Neural cell (in vitro differentiated cells): ENCODE measurements at regions not wholly inside any gene's neighbourhood (a gene's known extent, or its start where the extent isn't known, plus 50 kb on each side); places are given as distances from the start of the nearest gene placed in this dataset.

Source experiments
- H2AFZ ChIP-seq: fragments of 200-600, 300-800 bp; sonication (generic), shearing (Covaris generic); 2 replicates; pipeline ENCODE4 v1.6.0; 2014; ENCODE audit warnings: low read depth, mild to moderate bottlenecking, antibody characterized with exemption, low read length, moderate library complexity
- H3F3A ChIP-seq: fragments of 200-600 bp; shearing (Covaris generic); 2 replicates; pipeline ENCODE4 v1.6.1; 2016; ENCODE audit warnings: mild to moderate bottlenecking, moderate library complexity, mixed read lengths, antibody characterized with exemption, low read length; ENCODE audit not compliant: insufficient read depth, poor library complexity, severe bottlenecking
- H3K27ac ChIP-seq: fragments of 200-600, 300-800 bp; sonication (generic), shearing (Covaris generic); 2 replicates; pipeline ENCODE4 v1.5.1; 2014; ENCODE audit warnings: mild to moderate bottlenecking, low read length, moderate library complexity
- H3K27me3 ChIP-seq: fragments of 300-800, 200-600 bp; sonication (generic), shearing (Covaris generic); 2 replicates; pipeline ENCODE4 v1.6.0; 2014; ENCODE audit warnings: mild to moderate bottlenecking, low read depth, low read length, moderate library complexity; ENCODE audit not compliant: insufficient read depth
- H3K36me3 ChIP-seq: fragments of 300-800, 200-600 bp; sonication (generic), shearing (Covaris generic); 2 replicates; pipeline ENCODE4 v1.5.1; 2014; ENCODE audit warnings: mild to moderate bottlenecking, antibody characterized with exemption, low read length, moderate library complexity; ENCODE audit not compliant: insufficient read depth
- H3K4me2 ChIP-seq: fragments of 300-800, 200-600 bp; sonication (generic), shearing (Covaris generic); 2 replicates; pipeline ENCODE4 v1.6.0; 2014; ENCODE audit warnings: mild to moderate bottlenecking, low read length
- H3K4me3 ChIP-seq: fragments of 300-800, 200-600 bp; sonication (generic), shearing (Covaris generic); 2 replicates; pipeline ENCODE4 v1.5.1; 2014; ENCODE audit warnings: mild to moderate bottlenecking, low read length, moderate library complexity
- H3K79me2 ChIP-seq: fragments of 200-600 bp; shearing (Covaris generic); replicated peaks from 2 replicates; pipeline ENCODE4 v1.6.0; 2014; ENCODE audit warnings: mild to moderate bottlenecking, low read length, moderate library complexity; ENCODE audit not compliant: insufficient read depth
- H3K9ac ChIP-seq: fragments of 300-800, 200-600 bp; sonication (generic), shearing (Covaris generic); 2 replicates; pipeline ENCODE4 v1.6.1; 2016; ENCODE audit warnings: mild to moderate bottlenecking, low read length, mixed read lengths
- H3K9me2 ChIP-seq: fragments of 200-600 bp; shearing (Covaris generic); 2 replicates; pipeline ENCODE4 v1.6.1; 2016; ENCODE audit warnings: mild to moderate bottlenecking, low read length, mixed read lengths; ENCODE audit not compliant: insufficient read depth
- H3K9me3 ChIP-seq: fragments of 200-600, 300-800 bp; sonication (generic), shearing (Covaris generic); 2 replicates; pipeline ENCODE4 v1.6.1; 2016; ENCODE audit warnings: mild to moderate bottlenecking, mixed run types, low read length, moderate library complexity, mixed read lengths
- H4K20me1 ChIP-seq: fragments of 200-600 bp; shearing (Covaris generic); 2 replicates; pipeline ENCODE4 v1.6.1; 2016; ENCODE audit warnings: mild to moderate bottlenecking, mixed run types; ENCODE audit not compliant: insufficient read depth
- EP300 ChIP-seq: fragments of 450-650 bp; conservative IDR thresholded peaks from 2 replicates; pipeline ENCODE4 v1.6.1; 2014; ENCODE audit warnings: antibody characterized with exemption, mild to moderate bottlenecking, moderate library complexity; ENCODE audit not compliant: poor library complexity, severe bottlenecking
- EZH2 ChIP-seq: fragments of 200-600, 300-800 bp; shearing (Covaris generic), sonication (generic); IDR thresholded peaks from 2 replicates; pipeline ENCODE4 v1.6.1; 2014; ENCODE audit warnings: antibody characterized with exemption, low read length, borderline replicate concordance, mild to moderate bottlenecking; ENCODE audit not compliant: insufficient read depth, poor library complexity, severe bottlenecking
- MXI1 ChIP-seq: fragments of 450-650 bp; conservative IDR thresholded peaks from 2 replicates; pipeline ENCODE4 v1.6.1; 2014; ENCODE audit warnings: antibody characterized with exemption, mild to moderate bottlenecking; ENCODE audit not compliant: poor library complexity, severe bottlenecking
- POLR2AphosphoS5 ChIP-seq: IDR thresholded peaks from 2 replicates; pipeline ENCODE4 v1.6.1; 2012
- RAD21 ChIP-seq: fragments of 450-650 bp; conservative IDR thresholded peaks from 2 replicates; pipeline ENCODE4 v1.6.1; 2014; ENCODE audit warnings: antibody characterized with exemption, mild to moderate bottlenecking, moderate library complexity
- SMC3 ChIP-seq: fragments of 450-650 bp; conservative IDR thresholded peaks from 2 replicates; pipeline ENCODE4 v1.6.1; 2014; ENCODE audit warnings: antibody characterized with exemption, mild to moderate bottlenecking, moderate library complexity; ENCODE audit not compliant: poor library complexity
- TAF1 ChIP-seq: IDR thresholded peaks from 2 replicates; pipeline ENCODE4 v1.6.1; 2012; ENCODE audit warnings: low read depth
- TF ChIP-seq, protein P1 (sequence below): fragments of 450-650 bp; IDR thresholded peaks from 2 replicates; pipeline ENCODE4 v1.5.1; 2014; ENCODE audit warnings: antibody characterized with exemption, mild to moderate bottlenecking, moderate library complexity; ENCODE audit not compliant: poor library complexity, severe bottlenecking
- TF ChIP-seq, protein P2 (sequence below): IDR thresholded peaks from 2 replicates; pipeline ENCODE4 v1.6.1; 2012; ENCODE audit warnings: borderline replicate concordance

GRCh38 chr20:39452583-39453340 lies 490.6 kb downstream of the DHX35 start:
- Histone ChIP-seq H3K27ac (no peak overlapping the region), H3K9me2 (no peaks in the 10 kb centered on the region), H3K9ac (no peak overlapping the region), H3K36me3 (no peaks in the 10 kb centered on the region), H3K4me3 (no peak overlapping the region), H2AFZ (no peak overlapping the region), H3K9me3 (no peaks in the 10 kb centered on the region), H4K20me1 (no peaks in the 10 kb centered on the region), H3K27me3 (no peaks in the 10 kb centered on the region), H3K79me2 (no peaks in the 10 kb centered on the region), H3K4me2 (no peak overlapping the region), H3F3A (no peaks in the 10 kb centered on the region)
- no peak for TF ChIP-seq EP300

DNA sequence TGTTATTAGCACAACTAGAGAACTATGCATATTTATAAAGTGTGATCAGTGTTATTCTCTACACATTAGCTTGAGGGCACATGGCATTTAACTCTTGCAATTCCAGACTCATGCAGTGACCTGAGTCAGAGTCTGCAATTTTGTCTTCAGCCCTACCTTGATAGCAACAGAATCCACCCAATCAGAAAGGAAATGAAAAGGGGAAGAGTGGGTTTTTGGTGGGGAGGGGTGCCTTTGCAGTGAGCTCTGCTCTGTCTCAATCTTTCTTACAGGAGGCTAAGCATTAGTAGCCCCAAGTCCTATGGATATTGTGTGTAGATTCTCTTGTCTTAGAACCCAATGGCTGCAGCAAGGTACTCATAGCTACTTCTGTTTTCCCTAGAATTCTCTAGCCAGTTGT lies 489.2 kb downstream of the DHX35 start:
- H3K27me3 ChIP-seq, result no peaks in the 10 kb centered on the region
- no peaks in the 10 kb centered on the region for H4K20me1 ChIP-seq
- no peaks in the 10 kb centered on the region for H3K36me3 ChIP-seq
- no peak overlapping the region for H2AFZ ChIP-seq
- no peak overlapping the region for H3K27ac ChIP-seq
- no peaks in the 10 kb centered on the region for H3F3A ChIP-seq
- no peak overlapping the region for H3K4me3 ChIP-seq
- H3K79me2 ChIP-seq, result no peaks in the 10 kb centered on the region
- TF ChIP-seq, protein P1, sequence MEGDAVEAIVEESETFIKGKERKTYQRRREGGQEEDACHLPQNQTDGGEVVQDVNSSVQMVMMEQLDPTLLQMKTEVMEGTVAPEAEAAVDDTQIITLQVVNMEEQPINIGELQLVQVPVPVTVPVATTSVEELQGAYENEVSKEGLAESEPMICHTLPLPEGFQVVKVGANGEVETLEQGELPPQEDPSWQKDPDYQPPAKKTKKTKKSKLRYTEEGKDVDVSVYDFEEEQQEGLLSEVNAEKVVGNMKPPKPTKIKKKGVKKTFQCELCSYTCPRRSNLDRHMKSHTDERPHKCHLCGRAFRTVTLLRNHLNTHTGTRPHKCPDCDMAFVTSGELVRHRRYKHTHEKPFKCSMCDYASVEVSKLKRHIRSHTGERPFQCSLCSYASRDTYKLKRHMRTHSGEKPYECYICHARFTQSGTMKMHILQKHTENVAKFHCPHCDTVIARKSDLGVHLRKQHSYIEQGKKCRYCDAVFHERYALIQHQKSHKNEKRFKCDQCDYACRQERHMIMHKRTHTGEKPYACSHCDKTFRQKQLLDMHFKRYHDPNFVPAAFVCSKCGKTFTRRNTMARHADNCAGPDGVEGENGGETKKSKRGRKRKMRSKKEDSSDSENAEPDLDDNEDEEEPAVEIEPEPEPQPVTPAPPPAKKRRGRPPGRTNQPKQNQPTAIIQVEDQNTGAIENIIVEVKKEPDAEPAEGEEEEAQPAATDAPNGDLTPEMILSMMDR, result no peak
- TF ChIP-seq POLR2AphosphoS5, result no peak
- no peak for TF ChIP-seq EZH2
- no peak for TF ChIP-seq TAF1
- no peak for TF ChIP-seq MXI1
- no peak for TF ChIP-seq EP300
- TF ChIP-seq, protein P2, sequence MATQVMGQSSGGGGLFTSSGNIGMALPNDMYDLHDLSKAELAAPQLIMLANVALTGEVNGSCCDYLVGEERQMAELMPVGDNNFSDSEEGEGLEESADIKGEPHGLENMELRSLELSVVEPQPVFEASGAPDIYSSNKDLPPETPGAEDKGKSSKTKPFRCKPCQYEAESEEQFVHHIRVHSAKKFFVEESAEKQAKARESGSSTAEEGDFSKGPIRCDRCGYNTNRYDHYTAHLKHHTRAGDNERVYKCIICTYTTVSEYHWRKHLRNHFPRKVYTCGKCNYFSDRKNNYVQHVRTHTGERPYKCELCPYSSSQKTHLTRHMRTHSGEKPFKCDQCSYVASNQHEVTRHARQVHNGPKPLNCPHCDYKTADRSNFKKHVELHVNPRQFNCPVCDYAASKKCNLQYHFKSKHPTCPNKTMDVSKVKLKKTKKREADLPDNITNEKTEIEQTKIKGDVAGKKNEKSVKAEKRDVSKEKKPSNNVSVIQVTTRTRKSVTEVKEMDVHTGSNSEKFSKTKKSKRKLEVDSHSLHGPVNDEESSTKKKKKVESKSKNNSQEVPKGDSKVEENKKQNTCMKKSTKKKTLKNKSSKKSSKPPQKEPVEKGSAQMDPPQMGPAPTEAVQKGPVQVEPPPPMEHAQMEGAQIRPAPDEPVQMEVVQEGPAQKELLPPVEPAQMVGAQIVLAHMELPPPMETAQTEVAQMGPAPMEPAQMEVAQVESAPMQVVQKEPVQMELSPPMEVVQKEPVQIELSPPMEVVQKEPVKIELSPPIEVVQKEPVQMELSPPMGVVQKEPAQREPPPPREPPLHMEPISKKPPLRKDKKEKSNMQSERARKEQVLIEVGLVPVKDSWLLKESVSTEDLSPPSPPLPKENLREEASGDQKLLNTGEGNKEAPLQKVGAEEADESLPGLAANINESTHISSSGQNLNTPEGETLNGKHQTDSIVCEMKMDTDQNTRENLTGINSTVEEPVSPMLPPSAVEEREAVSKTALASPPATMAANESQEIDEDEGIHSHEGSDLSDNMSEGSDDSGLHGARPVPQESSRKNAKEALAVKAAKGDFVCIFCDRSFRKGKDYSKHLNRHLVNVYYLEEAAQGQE, result no peak
- no peak for TF ChIP-seq SMC3
- TF ChIP-seq RAD21, result no peak
- H3K9me3 ChIP-seq, result no peaks in the 10 kb centered on the region
- H3K9ac ChIP-seq, result no peak overlapping the region
- H3K9me2 ChIP-seq, result no peaks in the 10 kb centered on the region
- H3K4me2 ChIP-seq, result no peak overlapping the region
